GM12875 (cell line): ENCODE measurements at regions not wholly inside any gene's neighbourhood (a gene's known extent, or its start where the extent isn't known, plus 50 kb on each side); places are given as distances from the start of the nearest gene placed in this dataset.

ENCODE experiments used
- H3K4me3 ChIP-seq: one replicate; pipeline ENCODE4 v1.5.1; 2011; ENCODE audit warnings: low read depth, low read length, control low read depth
- TF ChIP-seq, protein P1 (sequence below): IDR thresholded peaks from 2 replicates; pipeline ENCODE4 v1.5.1; 2011; ENCODE audit warnings: low read depth, mild to moderate bottlenecking, control low read depth, inconsistent platforms, low read length, moderate library complexity, borderline replicate concordance; ENCODE audit not compliant: insufficient read depth

DNA sequence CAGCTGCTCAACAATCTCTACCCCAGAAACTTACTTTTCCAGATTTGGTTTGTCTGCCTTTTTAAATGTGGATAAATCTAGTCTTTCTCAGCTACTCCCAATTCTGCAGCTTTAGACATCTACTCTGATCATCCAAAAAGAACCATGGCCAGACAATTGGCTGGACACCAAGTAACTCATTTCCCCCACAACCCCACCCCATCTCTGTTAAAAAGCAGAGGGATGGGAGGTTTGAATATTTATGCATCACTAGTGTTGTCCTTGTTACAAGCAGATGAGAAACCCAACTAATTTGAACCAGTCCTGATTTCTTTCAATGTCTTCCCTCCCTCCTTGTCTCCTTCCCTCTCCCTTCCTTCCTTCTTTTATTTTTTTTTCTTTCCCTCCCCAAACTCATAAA, 391.9 kb downstream of the GALC start:
- TF ChIP-seq, protein P1, sequence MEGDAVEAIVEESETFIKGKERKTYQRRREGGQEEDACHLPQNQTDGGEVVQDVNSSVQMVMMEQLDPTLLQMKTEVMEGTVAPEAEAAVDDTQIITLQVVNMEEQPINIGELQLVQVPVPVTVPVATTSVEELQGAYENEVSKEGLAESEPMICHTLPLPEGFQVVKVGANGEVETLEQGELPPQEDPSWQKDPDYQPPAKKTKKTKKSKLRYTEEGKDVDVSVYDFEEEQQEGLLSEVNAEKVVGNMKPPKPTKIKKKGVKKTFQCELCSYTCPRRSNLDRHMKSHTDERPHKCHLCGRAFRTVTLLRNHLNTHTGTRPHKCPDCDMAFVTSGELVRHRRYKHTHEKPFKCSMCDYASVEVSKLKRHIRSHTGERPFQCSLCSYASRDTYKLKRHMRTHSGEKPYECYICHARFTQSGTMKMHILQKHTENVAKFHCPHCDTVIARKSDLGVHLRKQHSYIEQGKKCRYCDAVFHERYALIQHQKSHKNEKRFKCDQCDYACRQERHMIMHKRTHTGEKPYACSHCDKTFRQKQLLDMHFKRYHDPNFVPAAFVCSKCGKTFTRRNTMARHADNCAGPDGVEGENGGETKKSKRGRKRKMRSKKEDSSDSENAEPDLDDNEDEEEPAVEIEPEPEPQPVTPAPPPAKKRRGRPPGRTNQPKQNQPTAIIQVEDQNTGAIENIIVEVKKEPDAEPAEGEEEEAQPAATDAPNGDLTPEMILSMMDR = no peak
- H3K4me3 ChIP-seq = no peak overlapping the region

DNA sequence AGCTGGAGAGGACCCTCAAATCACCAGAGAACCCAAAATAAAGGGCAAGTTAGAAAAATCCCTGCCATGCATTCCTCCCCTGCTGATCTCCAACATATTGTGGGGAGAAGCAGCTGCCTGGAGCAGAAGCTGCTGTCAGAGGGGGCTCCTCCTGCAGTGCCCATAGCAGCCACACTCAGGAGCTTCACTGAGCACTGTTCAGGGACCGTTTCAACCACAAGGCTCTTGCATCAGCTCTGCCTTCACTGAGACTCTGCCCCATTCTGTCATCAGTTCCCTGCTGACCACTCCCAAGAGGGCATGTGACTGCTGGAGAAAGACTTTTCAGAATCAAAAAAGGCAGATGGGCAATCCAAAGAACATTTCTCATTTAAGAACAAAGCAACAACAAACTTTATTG, 392.7 kb downstream of the GALC start:
- TF ChIP-seq, protein P1 = no peak
- H3K4me3 ChIP-seq = no peak overlapping the region

DNA sequence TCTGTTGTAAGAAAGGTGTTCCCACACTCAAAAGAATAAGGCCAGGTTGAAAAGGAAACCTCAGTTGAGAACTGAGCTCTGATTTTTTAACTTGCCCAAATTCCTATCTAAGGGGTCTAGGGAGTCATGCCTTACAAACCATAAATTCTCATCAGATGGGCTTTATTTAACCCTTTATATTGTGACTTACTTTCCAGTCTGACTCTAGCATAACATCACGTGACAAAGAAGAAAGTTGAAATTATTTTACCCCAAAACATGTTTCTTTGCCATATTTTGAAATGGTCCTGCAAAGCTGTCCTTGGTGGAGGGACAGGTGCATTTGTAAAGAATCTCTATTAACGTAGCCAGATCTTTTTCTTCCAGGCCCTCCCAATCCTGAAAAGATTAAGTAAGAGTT, 411.7 kb downstream of the GALC start:
- H3K4me3 ChIP-seq = no peak overlapping the region
- TF ChIP-seq, protein P1 = no peak

DNA sequence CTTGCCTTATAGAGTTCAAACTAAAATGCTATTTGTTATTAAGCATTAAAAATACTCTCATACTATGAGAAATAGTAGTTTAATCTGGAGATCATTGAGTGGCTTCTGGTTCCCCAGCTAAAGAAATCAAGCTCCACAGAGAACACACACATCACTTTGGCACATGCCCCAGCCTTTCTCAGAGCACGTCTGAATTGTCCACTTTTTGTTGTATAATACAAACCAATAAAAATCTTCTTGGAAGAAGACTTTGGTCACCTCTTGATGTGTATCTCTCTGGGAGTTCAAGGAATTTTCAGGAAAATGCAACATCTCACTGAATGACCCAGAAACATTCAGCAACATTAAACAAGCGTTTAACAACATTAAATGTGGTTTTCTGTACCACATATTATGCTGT, 413.9 kb downstream of the GALC start:
- TF ChIP-seq, protein P1 = no peak
- no peak overlapping the region for H3K4me3 ChIP-seq

DNA sequence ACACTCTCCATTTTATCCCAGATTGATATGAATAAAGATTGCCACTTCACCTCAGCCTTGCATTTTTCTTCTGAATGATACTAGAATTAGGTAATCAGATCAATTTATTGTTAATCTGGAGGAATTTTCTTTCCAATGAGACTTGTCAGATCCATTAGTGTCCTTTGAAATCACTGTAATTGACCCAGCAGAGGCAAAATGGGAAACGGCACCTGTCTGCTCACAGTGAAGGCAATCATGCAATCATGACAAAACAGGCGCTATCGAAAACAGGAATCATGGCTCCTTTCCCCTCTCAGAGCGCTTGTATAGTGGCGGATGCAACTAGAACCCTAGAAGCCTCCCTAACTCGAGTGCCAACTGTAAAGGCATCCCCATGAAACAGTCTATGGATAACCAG, 417.6 kb downstream of the GALC start:
- TF ChIP-seq, protein P1 = no peak
- H3K4me3 ChIP-seq = no peak overlapping the region

DNA sequence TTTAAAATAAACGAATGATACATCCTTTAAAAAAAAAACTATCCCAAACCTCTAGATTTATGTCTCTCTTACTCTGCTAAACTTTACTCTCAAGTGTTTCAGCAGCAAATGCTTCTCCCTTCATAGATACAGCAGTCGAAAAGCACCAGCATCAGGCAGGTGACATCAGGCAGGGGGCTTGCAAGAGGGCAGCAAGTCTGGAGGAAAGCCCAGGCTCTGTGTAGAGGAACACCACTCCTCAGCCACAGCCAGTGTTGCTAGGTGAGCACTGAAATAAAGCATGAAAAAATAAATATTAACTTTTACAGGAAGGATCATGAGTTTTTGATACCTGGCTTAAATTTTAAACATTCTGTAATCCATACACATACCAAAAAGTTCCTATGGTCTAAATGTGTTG, 419.4 kb downstream of the GALC start:
- TF ChIP-seq, protein P1 = no peak
- H3K4me3 ChIP-seq = no peak overlapping the region

DNA sequence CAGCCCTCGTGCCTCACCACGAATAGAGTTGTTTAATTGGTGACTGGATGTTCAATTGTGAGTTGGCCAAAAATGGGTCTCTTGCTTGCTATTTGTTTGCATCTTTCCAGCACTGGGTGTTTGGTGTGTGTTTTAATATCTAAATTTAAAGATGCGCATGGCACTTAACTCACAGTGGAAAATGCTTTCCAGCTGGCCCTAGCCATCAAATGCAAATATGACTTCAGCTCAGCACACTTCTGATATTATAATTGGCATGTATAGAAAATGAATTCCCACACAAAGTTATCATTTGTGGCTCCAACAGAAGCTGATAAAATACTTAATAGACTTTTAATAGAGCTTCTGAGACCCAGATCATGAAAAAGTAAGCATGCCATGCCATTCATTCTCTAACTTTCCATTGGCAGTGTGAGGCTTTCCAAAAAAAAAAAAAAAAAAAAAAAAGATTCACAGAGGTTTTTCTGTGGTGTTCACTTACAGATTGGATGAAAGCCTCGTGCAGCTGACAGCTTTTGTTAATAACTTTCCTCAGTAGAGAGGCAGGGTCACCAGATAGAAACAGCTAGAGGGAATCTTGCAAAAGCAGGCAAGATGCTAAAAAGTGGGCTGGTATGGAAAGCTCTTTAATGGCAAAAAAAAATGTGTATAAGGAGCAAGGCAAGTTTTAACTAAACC, 425.2 kb downstream of the GALC start:
- TF ChIP-seq, protein P1 = no peak
- H3K4me3 ChIP-seq = no peak overlapping the region
